ENCODE measurements at regions not wholly inside any gene's neighbourhood (a gene's known extent, or its start where the extent isn't known, plus 50 kb on each side); places are given as distances from the start of the nearest gene placed in this dataset.

DNA sequence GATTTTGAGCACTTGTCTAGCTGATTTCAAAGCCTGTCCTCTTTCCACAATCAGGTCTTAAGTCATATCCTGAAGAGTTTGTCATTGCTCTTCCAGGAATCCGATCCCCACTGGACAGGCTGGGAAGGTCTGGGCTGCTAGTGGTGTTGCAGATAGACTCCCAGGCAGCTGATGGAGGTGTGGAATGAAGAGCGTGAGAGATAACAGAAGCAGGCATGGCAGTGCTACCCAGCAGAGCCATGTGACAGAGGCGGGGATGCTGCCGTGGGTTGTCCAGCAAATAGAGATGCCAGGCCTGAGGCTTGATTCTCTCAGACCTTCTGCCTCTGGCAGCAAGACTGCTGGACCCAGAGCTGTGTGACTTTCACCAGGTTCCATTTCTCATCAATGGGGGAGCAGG lies 116.5 kb upstream of the EEPD1 start:
- H4K91ac ChIP-seq (ENCODE audit: insufficient read length, low read depth, low read length), result no peak overlapping the region
- no peak overlapping the region for H3K23ac ChIP-seq (ENCODE audit: insufficient read length, low read depth, low read length)
- Mint-ChIP-seq H3K4me3 (no peak overlapping the region), H3K4me1 (peaks cover 15 to 18% of the 10 kb centered on the region in 2 experiments), H3K27ac (0 out of 7 replicates have a peak overlapping the region, but pooled peaks of 1 of the 3 experiments have one; percentile 14), H3K36me3 (ENCODE audit: insufficient read depth in 1 of 3, low read depth in 3 of 3) (no peaks in the 10 kb centered on the region; a peak in 2 of 7 replicates), H3K9me3 (no peaks in the 10 kb centered on the region; a peak in 1 of 5 replicates), H3K27me3 (ENCODE audit: low read depth) (peaks cover 14% of the 10 kb centered on the region)
- H4K8ac ChIP-seq (replicated peaks; ENCODE audit: insufficient read length, low read depth, low read length), result no peak overlapping the region
- H2BK12ac ChIP-seq (ENCODE audit: insufficient read length, low read depth, low read length), result no peak overlapping the region
- no CpG with 5 or more reads among the region's 4 CpGs for WGBS (ENCODE audit: extremely low coverage, insufficient read length, low lambda C conversion rate)
- H4K20me1 ChIP-seq (ENCODE audit: control insufficient read depth, insufficient read depth, insufficient read length), result no peaks in the 10 kb centered on the region
- no peak overlapping the region for H2AFZ ChIP-seq (ENCODE audit: low read length)
- TF ChIP-seq, protein P1, sequence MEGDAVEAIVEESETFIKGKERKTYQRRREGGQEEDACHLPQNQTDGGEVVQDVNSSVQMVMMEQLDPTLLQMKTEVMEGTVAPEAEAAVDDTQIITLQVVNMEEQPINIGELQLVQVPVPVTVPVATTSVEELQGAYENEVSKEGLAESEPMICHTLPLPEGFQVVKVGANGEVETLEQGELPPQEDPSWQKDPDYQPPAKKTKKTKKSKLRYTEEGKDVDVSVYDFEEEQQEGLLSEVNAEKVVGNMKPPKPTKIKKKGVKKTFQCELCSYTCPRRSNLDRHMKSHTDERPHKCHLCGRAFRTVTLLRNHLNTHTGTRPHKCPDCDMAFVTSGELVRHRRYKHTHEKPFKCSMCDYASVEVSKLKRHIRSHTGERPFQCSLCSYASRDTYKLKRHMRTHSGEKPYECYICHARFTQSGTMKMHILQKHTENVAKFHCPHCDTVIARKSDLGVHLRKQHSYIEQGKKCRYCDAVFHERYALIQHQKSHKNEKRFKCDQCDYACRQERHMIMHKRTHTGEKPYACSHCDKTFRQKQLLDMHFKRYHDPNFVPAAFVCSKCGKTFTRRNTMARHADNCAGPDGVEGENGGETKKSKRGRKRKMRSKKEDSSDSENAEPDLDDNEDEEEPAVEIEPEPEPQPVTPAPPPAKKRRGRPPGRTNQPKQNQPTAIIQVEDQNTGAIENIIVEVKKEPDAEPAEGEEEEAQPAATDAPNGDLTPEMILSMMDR (conservative IDR thresholded peaks at IDR 0.05), result no peak
- no peaks in the 10 kb centered on the region for H3K27me3 ChIP-seq (ENCODE audit: insufficient read depth, low read length)
- no peak overlapping the region for H2BK20ac ChIP-seq (ENCODE audit: low read depth, low read length, poor library complexity, severe bottlenecking)
- no peaks in the 10 kb centered on the region for H3K79me2 ChIP-seq (ENCODE audit: insufficient read depth, low read length)
- H2BK120ac ChIP-seq (ENCODE audit: low read depth, low read length, poor library complexity, severe bottlenecking), result no peak overlapping the region
- no peak overlapping the region for H3K4me2 ChIP-seq (ENCODE audit: insufficient read depth, insufficient read length, low read length)
- H3T11ph ChIP-seq (ENCODE audit: low read length), result no peak overlapping the region
- no peak overlapping the region for H4K5ac ChIP-seq (ENCODE audit: insufficient read length, low read depth, low read length)
- no peak overlapping the region for H3K4ac ChIP-seq (ENCODE audit: low read depth, low read length)
- no peak overlapping the region for H3K56ac ChIP-seq (ENCODE audit: insufficient read length, low read depth, low read length)
- no peaks in the 10 kb centered on the region for H3K23me2 ChIP-seq (ENCODE audit: insufficient read length, low read depth, low read length, poor library complexity, severe bottlenecking)
- no peak overlapping the region for H3K9ac ChIP-seq (ENCODE audit: extremely low read depth, insufficient read length, low read length)
- H2AK5ac ChIP-seq (ENCODE audit: insufficient read length, low read length), result no peak overlapping the region
- H3K4me1 ChIP-seq (ENCODE audit: insufficient read depth, low read length), result no peaks in the 10 kb centered on the region
- 0 out of 2 replicates have a peak overlapping the region, but pooled peaks have one; percentile 40 for H3K14ac ChIP-seq (ENCODE audit: insufficient read depth, low read length)
- H3K18ac ChIP-seq (ENCODE audit: insufficient read length, low read depth, low read length), result no peak overlapping the region
- no peak for DNase-seq
- no peaks in the 10 kb centered on the region for H3K79me1 ChIP-seq (ENCODE audit: insufficient read depth, low read depth, low read length, poor library complexity, severe bottlenecking)
- H3K27ac ChIP-seq (ENCODE audit: insufficient read length, low read depth, low read length), result no peak overlapping the region
- H3K9me3 ChIP-seq (ENCODE audit: control insufficient read depth, low read depth, low read length), result no peaks in the 10 kb centered on the region
- H2BK15ac ChIP-seq (ENCODE audit: low read depth, low read length), result 0 out of 2 replicates have a peak overlapping the region, but pooled peaks have one; percentile 38
- no peak overlapping the region for H2BK5ac ChIP-seq (ENCODE audit: insufficient read length, low read length)
